ENCODE measurements at regions not wholly inside any gene's neighbourhood (a gene's known extent, or its start where the extent isn't known, plus 50 kb on each side); places are given as distances from the start of the nearest gene placed in this dataset.

DNA sequence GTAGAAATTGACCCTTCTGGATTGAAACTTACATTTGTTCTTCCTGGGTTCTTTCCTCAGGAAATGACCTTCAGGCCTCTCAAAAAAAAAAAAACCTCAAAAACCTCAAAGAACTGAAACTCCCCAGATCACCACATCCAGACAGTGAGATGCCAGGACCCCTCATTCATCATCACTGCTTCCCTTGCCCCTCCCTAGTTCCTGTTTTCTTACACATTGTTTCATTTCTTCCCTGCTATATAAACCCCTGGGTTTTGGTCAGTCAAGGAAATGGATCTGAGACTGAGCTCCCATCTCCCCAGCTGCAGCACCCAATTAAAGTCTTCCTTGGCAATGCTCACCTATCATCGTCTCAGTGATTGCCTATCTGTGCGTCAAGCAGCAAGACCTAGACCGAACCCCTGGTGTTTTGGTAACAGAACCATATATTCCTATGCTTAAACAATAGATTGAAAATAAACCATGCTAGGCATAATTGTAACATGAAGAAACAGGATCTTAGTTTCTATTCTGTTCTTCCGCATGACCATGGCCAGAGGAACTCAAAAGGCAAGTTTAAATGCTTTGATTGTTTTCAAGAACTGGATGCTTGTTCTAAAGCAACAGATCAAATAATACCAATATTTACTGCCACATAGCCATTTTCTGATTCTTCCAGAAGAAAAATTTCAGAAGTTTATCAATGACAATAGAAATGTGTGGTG, 108.0 kb upstream of the MAX start:
- no peaks in the 10 kb centered on the region for H3K36me3 ChIP-seq (ENCODE audit: control insufficient read depth, insufficient read depth, low read length)
- no TSS peak for BruUV-seq (replicated peaks)
- intact Hi-C loops (cut with micrococcal nuclease; ENCODE audit: unreplicated experiment) = no loop called here

GRCh38 chr14:65210822-65211182, 108.5 kb upstream of the MAX start:
- no TSS peak for BruUV-seq (replicated peaks)
- Histone ChIP-seq H3K4me3 (ENCODE audit: low read depth in 2 of 2, low read length in 2 of 2) (no peak overlapping the region), H3K27ac (ENCODE audit: low read length) (no peak overlapping the region), H3K27me3 (ENCODE audit: control insufficient read depth, insufficient read depth, low read length) (no peaks in the 10 kb centered on the region), H3K9me3 (ENCODE audit: control insufficient read depth, insufficient read depth, low read depth, low read length) (no peaks in the 10 kb centered on the region), H3K36me3 (ENCODE audit: control insufficient read depth, insufficient read depth, low read length) (no peaks in the 10 kb centered on the region), H3K4me1 (ENCODE audit: control insufficient read depth, insufficient read depth, low read length) (no peaks in the 10 kb centered on the region)
- DNase-seq (ENCODE audit: low read depth, low spot score) (no peak), ATAC-seq (no peak)
- ChIA-PET CTCF (interaction anchor here (0.7 kb wide), 1 partner anchor 1148 kb away, joined by 3 read pairs; no protein-coding TSS in a partner anchor), POLR2A (no interaction called here)
- intact Hi-C loops (cut with micrococcal nuclease; ENCODE audit: unreplicated experiment) (no loop called here), in situ Hi-C loops (cut with HindIII; ENCODE audit: low pct_unique_long_range_greater_than_20kb, low sequenced_read_pairs) (no loop called here)
- no peak for TF ChIP-seq SIN3A (IDR thresholded peaks at IDR 0.05; ENCODE audit: borderline replicate concordance, insufficient read depth, low read depth, low read length)
- TF ChIP-seq, protein P1, sequence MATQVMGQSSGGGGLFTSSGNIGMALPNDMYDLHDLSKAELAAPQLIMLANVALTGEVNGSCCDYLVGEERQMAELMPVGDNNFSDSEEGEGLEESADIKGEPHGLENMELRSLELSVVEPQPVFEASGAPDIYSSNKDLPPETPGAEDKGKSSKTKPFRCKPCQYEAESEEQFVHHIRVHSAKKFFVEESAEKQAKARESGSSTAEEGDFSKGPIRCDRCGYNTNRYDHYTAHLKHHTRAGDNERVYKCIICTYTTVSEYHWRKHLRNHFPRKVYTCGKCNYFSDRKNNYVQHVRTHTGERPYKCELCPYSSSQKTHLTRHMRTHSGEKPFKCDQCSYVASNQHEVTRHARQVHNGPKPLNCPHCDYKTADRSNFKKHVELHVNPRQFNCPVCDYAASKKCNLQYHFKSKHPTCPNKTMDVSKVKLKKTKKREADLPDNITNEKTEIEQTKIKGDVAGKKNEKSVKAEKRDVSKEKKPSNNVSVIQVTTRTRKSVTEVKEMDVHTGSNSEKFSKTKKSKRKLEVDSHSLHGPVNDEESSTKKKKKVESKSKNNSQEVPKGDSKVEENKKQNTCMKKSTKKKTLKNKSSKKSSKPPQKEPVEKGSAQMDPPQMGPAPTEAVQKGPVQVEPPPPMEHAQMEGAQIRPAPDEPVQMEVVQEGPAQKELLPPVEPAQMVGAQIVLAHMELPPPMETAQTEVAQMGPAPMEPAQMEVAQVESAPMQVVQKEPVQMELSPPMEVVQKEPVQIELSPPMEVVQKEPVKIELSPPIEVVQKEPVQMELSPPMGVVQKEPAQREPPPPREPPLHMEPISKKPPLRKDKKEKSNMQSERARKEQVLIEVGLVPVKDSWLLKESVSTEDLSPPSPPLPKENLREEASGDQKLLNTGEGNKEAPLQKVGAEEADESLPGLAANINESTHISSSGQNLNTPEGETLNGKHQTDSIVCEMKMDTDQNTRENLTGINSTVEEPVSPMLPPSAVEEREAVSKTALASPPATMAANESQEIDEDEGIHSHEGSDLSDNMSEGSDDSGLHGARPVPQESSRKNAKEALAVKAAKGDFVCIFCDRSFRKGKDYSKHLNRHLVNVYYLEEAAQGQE (IDR thresholded peaks at IDR 0.05; ENCODE audit: insufficient read depth in 1 of 2, low read depth in 2 of 2, low read length in 1 of 2) = no peak
- no peak for TF ChIP-seq POLR2AphosphoS5 (IDR thresholded peaks at IDR 0.05; ENCODE audit: low read depth, low read length)
- TF ChIP-seq TCF7L2 (IDR thresholded peaks at IDR 0.05; ENCODE audit: low read depth, low read length) = no peak

More for the DNA sequence above, 108.0 kb upstream of the MAX start:
- no peak overlapping the region for H3K4me3 ChIP-seq (ENCODE audit: low read depth in 2 of 2, low read length in 2 of 2)
- ChIA-PET POLR2A (no interaction called here), CTCF (interaction anchor here (0.7 kb wide), 1 partner anchor 1149 kb away, joined by 3 read pairs; no protein-coding TSS in a partner anchor)
- no peaks in the 10 kb centered on the region for H3K9me3 ChIP-seq (ENCODE audit: control insufficient read depth, insufficient read depth, low read depth, low read length)
- H3K27ac ChIP-seq (ENCODE audit: low read length) = no peak overlapping the region
- TF ChIP-seq, protein P2, sequence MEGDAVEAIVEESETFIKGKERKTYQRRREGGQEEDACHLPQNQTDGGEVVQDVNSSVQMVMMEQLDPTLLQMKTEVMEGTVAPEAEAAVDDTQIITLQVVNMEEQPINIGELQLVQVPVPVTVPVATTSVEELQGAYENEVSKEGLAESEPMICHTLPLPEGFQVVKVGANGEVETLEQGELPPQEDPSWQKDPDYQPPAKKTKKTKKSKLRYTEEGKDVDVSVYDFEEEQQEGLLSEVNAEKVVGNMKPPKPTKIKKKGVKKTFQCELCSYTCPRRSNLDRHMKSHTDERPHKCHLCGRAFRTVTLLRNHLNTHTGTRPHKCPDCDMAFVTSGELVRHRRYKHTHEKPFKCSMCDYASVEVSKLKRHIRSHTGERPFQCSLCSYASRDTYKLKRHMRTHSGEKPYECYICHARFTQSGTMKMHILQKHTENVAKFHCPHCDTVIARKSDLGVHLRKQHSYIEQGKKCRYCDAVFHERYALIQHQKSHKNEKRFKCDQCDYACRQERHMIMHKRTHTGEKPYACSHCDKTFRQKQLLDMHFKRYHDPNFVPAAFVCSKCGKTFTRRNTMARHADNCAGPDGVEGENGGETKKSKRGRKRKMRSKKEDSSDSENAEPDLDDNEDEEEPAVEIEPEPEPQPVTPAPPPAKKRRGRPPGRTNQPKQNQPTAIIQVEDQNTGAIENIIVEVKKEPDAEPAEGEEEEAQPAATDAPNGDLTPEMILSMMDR (IDR thresholded peaks at IDR 0.05) = no peak
- no peak for TF ChIP-seq SIN3A (IDR thresholded peaks at IDR 0.05; ENCODE audit: borderline replicate concordance, insufficient read depth, low read depth, low read length)
- TF ChIP-seq POLR2AphosphoS5 (IDR thresholded peaks at IDR 0.05; ENCODE audit: low read depth, low read length) = no peak
- TF ChIP-seq, protein P1 (IDR thresholded peaks at IDR 0.05; ENCODE audit: insufficient read depth in 1 of 2, low read depth in 2 of 2, low read length in 1 of 2) = no peak
- no peak for TF ChIP-seq TCF7L2 (IDR thresholded peaks at IDR 0.05; ENCODE audit: low read depth, low read length)
- no peak for DNase-seq (ENCODE audit: low read depth, low spot score)
- no peaks in the 10 kb centered on the region for H3K4me1 ChIP-seq (ENCODE audit: control insufficient read depth, insufficient read depth, low read length)
- ATAC-seq = no peak
- in situ Hi-C loops (cut with HindIII; ENCODE audit: low pct_unique_long_range_greater_than_20kb, low sequenced_read_pairs) = no loop called here
- no peaks in the 10 kb centered on the region for H3K27me3 ChIP-seq (ENCODE audit: control insufficient read depth, insufficient read depth, low read length)

Measured in Panc1 (cell line).